PC-9 (cell line): ENCODE measurements at regions not wholly inside any gene's neighbourhood (a gene's known extent, or its start where the extent isn't known, plus 50 kb on each side); places are given as distances from the start of the nearest gene placed in this dataset.

Source experiments
- CTCF ChIP-seq: fragments of 200-600 bp; sonication (generic); conservative IDR thresholded peaks from 2 replicates; pipeline ENCODE4 v1.6.1; 2017; ENCODE audit warnings: mixed run types, antibody characterized with exemption, mild to moderate bottlenecking, moderate library complexity
- EZH2 ChIP-seq: fragments of 200-600 bp; sonication (generic); IDR thresholded peaks from 2 replicates; pipeline ENCODE4 v1.8.0; 2017; ENCODE audit warnings: antibody characterized with exemption, low read depth

- no peak for TF ChIP-seq CTCF
- no peak for TF ChIP-seq EZH2
Measured at GRCh38 chr1:183711165-183711682, 58.1 kb upstream of the APOBEC4 start.
